Astrocyte of the cerebellum (primary cell): ENCODE measurements at regions not wholly inside any gene's neighbourhood (a gene's known extent, or its start where the extent isn't known, plus 50 kb on each side); places are given as distances from the start of the nearest gene placed in this dataset.

Experiments
- DNase-seq: peaks from one replicate; pipeline ENCODE4 v3.0.0-alpha.2; 2011; ENCODE audit warnings: low read depth
- H3K4me3 ChIP-seq: 2 replicates; pipeline ENCODE4 v1.5.1; 2011; ENCODE audit warnings: mild to moderate bottlenecking, low read depth, low read length, moderate library complexity
- in situ Hi-C: cut with HindIII; loops from 2 replicates; pipeline ENCODE4 v1.10.0; 2017; ENCODE audit warnings: low sequenced_read_pairs
- TF ChIP-seq, protein P1 (sequence below): IDR thresholded peaks from 2 replicates; pipeline ENCODE4 v1.5.1; 2012; ENCODE audit warnings: low read length, low read depth, moderate library complexity, mild to moderate bottlenecking; ENCODE audit errors: missing control alignments

- DNase-seq, result no peak
- H3K4me3 ChIP-seq, result no peak overlapping the region
- TF ChIP-seq, protein P1, sequence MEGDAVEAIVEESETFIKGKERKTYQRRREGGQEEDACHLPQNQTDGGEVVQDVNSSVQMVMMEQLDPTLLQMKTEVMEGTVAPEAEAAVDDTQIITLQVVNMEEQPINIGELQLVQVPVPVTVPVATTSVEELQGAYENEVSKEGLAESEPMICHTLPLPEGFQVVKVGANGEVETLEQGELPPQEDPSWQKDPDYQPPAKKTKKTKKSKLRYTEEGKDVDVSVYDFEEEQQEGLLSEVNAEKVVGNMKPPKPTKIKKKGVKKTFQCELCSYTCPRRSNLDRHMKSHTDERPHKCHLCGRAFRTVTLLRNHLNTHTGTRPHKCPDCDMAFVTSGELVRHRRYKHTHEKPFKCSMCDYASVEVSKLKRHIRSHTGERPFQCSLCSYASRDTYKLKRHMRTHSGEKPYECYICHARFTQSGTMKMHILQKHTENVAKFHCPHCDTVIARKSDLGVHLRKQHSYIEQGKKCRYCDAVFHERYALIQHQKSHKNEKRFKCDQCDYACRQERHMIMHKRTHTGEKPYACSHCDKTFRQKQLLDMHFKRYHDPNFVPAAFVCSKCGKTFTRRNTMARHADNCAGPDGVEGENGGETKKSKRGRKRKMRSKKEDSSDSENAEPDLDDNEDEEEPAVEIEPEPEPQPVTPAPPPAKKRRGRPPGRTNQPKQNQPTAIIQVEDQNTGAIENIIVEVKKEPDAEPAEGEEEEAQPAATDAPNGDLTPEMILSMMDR, result no peak
- in situ Hi-C loops, result no loop called here
Measured at GRCh38 chr15:55035749-55036148, 161.0 kb downstream of the RSL24D1 start.

DNA sequence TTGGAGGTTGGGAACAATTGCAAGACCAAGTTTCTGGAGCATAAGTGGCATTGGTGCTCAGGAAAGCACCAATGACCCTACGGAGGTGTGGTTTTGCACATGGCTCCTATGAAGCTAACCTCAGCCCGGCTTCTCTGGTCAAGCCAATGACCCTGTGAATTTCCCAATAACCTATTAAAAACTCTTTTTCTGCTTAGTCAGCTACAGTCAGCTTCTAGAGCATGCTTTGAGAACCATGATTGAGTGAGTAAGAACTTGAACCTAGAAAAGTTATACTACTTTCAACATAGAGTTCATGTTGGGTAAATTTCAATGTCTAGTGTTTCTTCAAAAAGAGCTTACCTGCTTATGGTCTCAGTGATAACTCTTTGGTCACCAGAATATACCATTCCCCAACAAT lies 163.2 kb downstream of the RSL24D1 start:
- TF ChIP-seq, protein P1, result no peak

DNA sequence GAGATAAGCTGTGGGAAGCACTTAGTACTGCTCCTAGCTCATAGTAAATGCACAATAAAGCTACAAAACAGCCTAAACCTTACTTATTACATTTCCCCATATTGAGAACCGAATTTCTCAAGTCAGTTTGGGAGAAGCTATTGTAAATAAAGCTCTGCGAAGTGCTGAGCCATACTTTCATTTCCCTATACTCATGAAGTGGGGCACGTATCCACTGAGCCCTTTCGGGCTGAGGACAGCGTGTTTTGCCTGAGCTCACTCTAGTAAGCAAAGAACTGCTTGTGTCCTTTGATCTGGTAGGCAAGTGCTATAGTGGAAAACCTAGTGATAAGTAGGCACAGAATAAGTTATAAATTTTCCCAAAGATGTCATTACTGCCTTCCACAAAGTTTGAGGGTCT lies 165.0 kb downstream of the RSL24D1 start:
- in situ Hi-C loops, result no loop called here
- no peak overlapping the region for H3K4me3 ChIP-seq
- TF ChIP-seq, protein P1, result no peak
- no peak for DNase-seq

More for the DNA sequence above, 163.2 kb downstream of the RSL24D1 start:
- no peak for DNase-seq
- in situ Hi-C loops, result no loop called here
- no peak overlapping the region for H3K4me3 ChIP-seq

GRCh38 chr15:55026381-55026780 lies 170.4 kb downstream of the RSL24D1 start:
- TF ChIP-seq, protein P1, result no peak
- in situ Hi-C loops, result no loop called here
- H3K4me3 ChIP-seq, result no peak overlapping the region
- DNase-seq, result no peak

GRCh38 chr15:55017635-55018034 lies 179.1 kb downstream of the RSL24D1 start:
- no peak overlapping the region for H3K4me3 ChIP-seq
- TF ChIP-seq, protein P1, result no peak
- in situ Hi-C loops, result no loop called here
- DNase-seq, result no peak

- TF ChIP-seq, protein P1, result no peak
- in situ Hi-C loops, result no loop called here
- no peak for DNase-seq
- H3K4me3 ChIP-seq, result no peak overlapping the region
Measured at GRCh38 chr15:55016225-55016624, 180.5 kb downstream of the RSL24D1 start.

- in situ Hi-C loops, result no loop called here
- TF ChIP-seq, protein P1, result no peak
- no peak overlapping the region for H3K4me3 ChIP-seq
- DNase-seq, result no peak
Measured at GRCh38 chr15:55015093-55015445, 181.7 kb downstream of the RSL24D1 start.
